Hippocampal formation (tissue), 2 donors: ENCODE measurements at regions not wholly inside any gene's neighbourhood (a gene's known extent, or its start where the extent isn't known, plus 50 kb on each side); places are given as distances from the start of the nearest gene placed in this dataset.
"Not testable (repeated sequence)": the region's sequence is repeated elsewhere in the genome, so short reads cannot be mapped to it uniquely, and the experiment has no call there.

Experiments used
- DNase-seq, 2 donors: peaks; one replicate each; lab custom pipeline; 2025; lab: John Stamatoyannopoulos, UW

GRCh38 chr15:70602834-70603560 lies 160.4 kb downstream of the UACA start:
- DNase-seq, result peak; percentile 23 to 30

- no peak for DNase-seq
Measured at GRCh38 chr15:70602281-70602680, 161.1 kb downstream of the UACA start.

- no peak for DNase-seq
Measured at GRCh38 chr15:70597945-70598344, 165.4 kb downstream of the UACA start.

- DNase-seq, result no peak
Measured at GRCh38 chr15:70597056-70597603, 166.2 kb downstream of the UACA start.

GRCh38 chr15:70596354-70597055 lies 166.9 kb downstream of the UACA start:
- DNase-seq, result no peak

GRCh38 chr15:70593795-70594194 lies 169.6 kb downstream of the UACA start:
- DNase-seq, result no peak

- DNase-seq, result no peak
Measured at GRCh38 chr15:70589728-70590127, 173.6 kb downstream of the UACA start.

- DNase-seq, result no peak
Measured at GRCh38 chr15:70589221-70589620, 174.1 kb downstream of the UACA start.

GRCh38 chr15:70588613-70589012 lies 174.7 kb downstream of the UACA start:
- no peak for DNase-seq

GRCh38 chr15:70587896-70588567 lies 175.3 kb downstream of the UACA start:
- DNase-seq, result no peak

GRCh38 chr15:70587012-70587634 lies 176.2 kb downstream of the UACA start:
- DNase-seq, result not testable (repeated sequence)

GRCh38 chr15:70586241-70586640 lies 177.1 kb downstream of the UACA start:
- DNase-seq, result no peak

- DNase-seq, result no peak
Measured at GRCh38 chr15:70585707-70586034, 177.7 kb downstream of the UACA start.

GRCh38 chr15:70584838-70585706 lies 178.3 kb downstream of the UACA start:
- no peak for DNase-seq

GRCh38 chr15:70584441-70584837 lies 178.9 kb downstream of the UACA start:
- no peak for DNase-seq

GRCh38 chr15:70583006-70583405 lies 180.4 kb downstream of the UACA start:
- DNase-seq, result no peak

GRCh38 chr15:70582143-70582945 lies 181.0 kb downstream of the UACA start:
- no peak for DNase-seq

- DNase-seq, result no peak
Measured at GRCh38 chr15:70580958-70581357, 182.4 kb downstream of the UACA start.

- no peak for DNase-seq
Measured at GRCh38 chr15:70580286-70580685, 183.1 kb downstream of the UACA start.

GRCh38 chr15:70579766-70580165 lies 183.6 kb downstream of the UACA start:
- no peak for DNase-seq

- no peak for DNase-seq
Measured at GRCh38 chr15:70578196-70578595, 185.2 kb downstream of the UACA start.
